EH (cell line): ENCODE measurements at regions not wholly inside any gene's neighbourhood (a gene's known extent, or its start where the extent isn't known, plus 50 kb on each side); places are given as distances from the start of the nearest gene placed in this dataset.
"Not testable (repeated sequence)": the region's sequence is repeated elsewhere in the genome, so short reads cannot be mapped to it uniquely, and the experiment has no call there.

Experiments used
- DNase-seq: peaks from one replicate; pipeline ENCODE4 v3.0.0-alpha.2; 2015; ENCODE audit warnings: low read depth

- no peak for DNase-seq
Measured at GRCh38 chr10:25076506-25077177, 60.2 kb downstream of the THNSL1 start.

GRCh38 chr10:25078658-25079431, 62.4 kb downstream of the THNSL1 start:
- DNase-seq: peak; percentile 61

- peak; percentile 89 for DNase-seq
Measured at GRCh38 chr10:25080880-25081581, 64.6 kb downstream of the THNSL1 start.

GRCh38 chr10:25082276-25083204, 66.1 kb downstream of the THNSL1 start:
- DNase-seq: peak; percentile 25

GRCh38 chr10:25083546-25084111, 67.2 kb downstream of the THNSL1 start:
- DNase-seq: peak; percentile 25

- DNase-seq: no peak
Measured at GRCh38 chr10:25084447-25084846, 68.0 kb downstream of the THNSL1 start.

- DNase-seq: no peak
Measured at GRCh38 chr10:25094590-25094989, 78.2 kb downstream of the THNSL1 start.

GRCh38 chr10:25097669-25098411, 77.0 kb upstream of the GPR158 start:
- no peak for DNase-seq

GRCh38 chr10:25100141-25100540, 74.7 kb upstream of the GPR158 start:
- no peak for DNase-seq

- no peak for DNase-seq
Measured at GRCh38 chr10:25101461-25102146, 73.2 kb upstream of the GPR158 start.

GRCh38 chr10:25102147-25102822, 72.5 kb upstream of the GPR158 start:
- DNase-seq: no peak

GRCh38 chr10:25103703-25104102, 71.1 kb upstream of the GPR158 start:
- DNase-seq: no peak

- no peak for DNase-seq
Measured at GRCh38 chr10:25104441-25104840, 70.4 kb upstream of the GPR158 start.

- DNase-seq: no peak
Measured at GRCh38 chr10:25105262-25105661, 69.5 kb upstream of the GPR158 start.

GRCh38 chr10:25105743-25106260, 69.0 kb upstream of the GPR158 start:
- DNase-seq: no peak

- no peak for DNase-seq
Measured at GRCh38 chr10:25107756-25108155, 67.0 kb upstream of the GPR158 start.

GRCh38 chr10:25109896-25110295, 64.9 kb upstream of the GPR158 start:
- DNase-seq: not testable (repeated sequence)

GRCh38 chr10:25112016-25112415, 62.8 kb upstream of the GPR158 start:
- no peak for DNase-seq
